Neural cell (in vitro differentiated cells): ENCODE measurements at regions not wholly inside any gene's neighbourhood (a gene's known extent, or its start where the extent isn't known, plus 50 kb on each side); places are given as distances from the start of the nearest gene placed in this dataset.

Source experiments
- H2AFZ ChIP-seq: fragments of 200-600, 300-800 bp; sonication (generic), shearing (Covaris generic); 2 replicates; pipeline ENCODE4 v1.6.0; 2014; ENCODE audit warnings: low read depth, mild to moderate bottlenecking, antibody characterized with exemption, low read length, moderate library complexity
- H3F3A ChIP-seq: fragments of 200-600 bp; shearing (Covaris generic); 2 replicates; pipeline ENCODE4 v1.6.1; 2016; ENCODE audit warnings: mild to moderate bottlenecking, moderate library complexity, mixed read lengths, antibody characterized with exemption, low read length; ENCODE audit not compliant: insufficient read depth, poor library complexity, severe bottlenecking
- H3K27ac ChIP-seq: fragments of 200-600, 300-800 bp; sonication (generic), shearing (Covaris generic); 2 replicates; pipeline ENCODE4 v1.5.1; 2014; ENCODE audit warnings: mild to moderate bottlenecking, low read length, moderate library complexity
- H3K27me3 ChIP-seq: fragments of 300-800, 200-600 bp; sonication (generic), shearing (Covaris generic); 2 replicates; pipeline ENCODE4 v1.6.0; 2014; ENCODE audit warnings: mild to moderate bottlenecking, low read depth, low read length, moderate library complexity; ENCODE audit not compliant: insufficient read depth
- H3K36me3 ChIP-seq: fragments of 300-800, 200-600 bp; sonication (generic), shearing (Covaris generic); 2 replicates; pipeline ENCODE4 v1.5.1; 2014; ENCODE audit warnings: mild to moderate bottlenecking, antibody characterized with exemption, low read length, moderate library complexity; ENCODE audit not compliant: insufficient read depth
- H3K4me2 ChIP-seq: fragments of 300-800, 200-600 bp; sonication (generic), shearing (Covaris generic); 2 replicates; pipeline ENCODE4 v1.6.0; 2014; ENCODE audit warnings: mild to moderate bottlenecking, low read length
- H3K4me3 ChIP-seq: fragments of 300-800, 200-600 bp; sonication (generic), shearing (Covaris generic); 2 replicates; pipeline ENCODE4 v1.5.1; 2014; ENCODE audit warnings: mild to moderate bottlenecking, low read length, moderate library complexity
- H3K79me2 ChIP-seq: fragments of 200-600 bp; shearing (Covaris generic); replicated peaks from 2 replicates; pipeline ENCODE4 v1.6.0; 2014; ENCODE audit warnings: mild to moderate bottlenecking, low read length, moderate library complexity; ENCODE audit not compliant: insufficient read depth
- H3K9ac ChIP-seq: fragments of 300-800, 200-600 bp; sonication (generic), shearing (Covaris generic); 2 replicates; pipeline ENCODE4 v1.6.1; 2016; ENCODE audit warnings: mild to moderate bottlenecking, low read length, mixed read lengths
- H3K9me2 ChIP-seq: fragments of 200-600 bp; shearing (Covaris generic); 2 replicates; pipeline ENCODE4 v1.6.1; 2016; ENCODE audit warnings: mild to moderate bottlenecking, low read length, mixed read lengths; ENCODE audit not compliant: insufficient read depth
- H3K9me3 ChIP-seq: fragments of 200-600, 300-800 bp; sonication (generic), shearing (Covaris generic); 2 replicates; pipeline ENCODE4 v1.6.1; 2016; ENCODE audit warnings: mild to moderate bottlenecking, mixed run types, low read length, moderate library complexity, mixed read lengths
- H4K20me1 ChIP-seq: fragments of 200-600 bp; shearing (Covaris generic); 2 replicates; pipeline ENCODE4 v1.6.1; 2016; ENCODE audit warnings: mild to moderate bottlenecking, mixed run types; ENCODE audit not compliant: insufficient read depth
- CTCF ChIP-seq: fragments of 450-650 bp; IDR thresholded peaks from 2 replicates; pipeline ENCODE4 v1.5.1; 2014; ENCODE audit warnings: antibody characterized with exemption, mild to moderate bottlenecking, moderate library complexity; ENCODE audit not compliant: poor library complexity, severe bottlenecking
- EP300 ChIP-seq: fragments of 450-650 bp; conservative IDR thresholded peaks from 2 replicates; pipeline ENCODE4 v1.6.1; 2014; ENCODE audit warnings: antibody characterized with exemption, mild to moderate bottlenecking, moderate library complexity; ENCODE audit not compliant: poor library complexity, severe bottlenecking
- EZH2 ChIP-seq: fragments of 200-600, 300-800 bp; shearing (Covaris generic), sonication (generic); IDR thresholded peaks from 2 replicates; pipeline ENCODE4 v1.6.1; 2014; ENCODE audit warnings: antibody characterized with exemption, low read length, borderline replicate concordance, mild to moderate bottlenecking; ENCODE audit not compliant: insufficient read depth, poor library complexity, severe bottlenecking
- MXI1 ChIP-seq: fragments of 450-650 bp; conservative IDR thresholded peaks from 2 replicates; pipeline ENCODE4 v1.6.1; 2014; ENCODE audit warnings: antibody characterized with exemption, mild to moderate bottlenecking; ENCODE audit not compliant: poor library complexity, severe bottlenecking
- POLR2AphosphoS5 ChIP-seq: IDR thresholded peaks from 2 replicates; pipeline ENCODE4 v1.6.1; 2012
- RAD21 ChIP-seq: fragments of 450-650 bp; conservative IDR thresholded peaks from 2 replicates; pipeline ENCODE4 v1.6.1; 2014; ENCODE audit warnings: antibody characterized with exemption, mild to moderate bottlenecking, moderate library complexity
- SMC3 ChIP-seq: fragments of 450-650 bp; conservative IDR thresholded peaks from 2 replicates; pipeline ENCODE4 v1.6.1; 2014; ENCODE audit warnings: antibody characterized with exemption, mild to moderate bottlenecking, moderate library complexity; ENCODE audit not compliant: poor library complexity
- TAF1 ChIP-seq: IDR thresholded peaks from 2 replicates; pipeline ENCODE4 v1.6.1; 2012; ENCODE audit warnings: low read depth
- TF ChIP-seq, protein P1 (sequence below): IDR thresholded peaks from 2 replicates; pipeline ENCODE4 v1.6.1; 2012; ENCODE audit warnings: borderline replicate concordance

- Histone ChIP-seq H3F3A (no peaks in the 10 kb centered on the region), H3K27me3 (no peaks in the 10 kb centered on the region), H3K36me3 (no peaks in the 10 kb centered on the region), H3K9me2 (no peaks in the 10 kb centered on the region), H3K79me2 (no peaks in the 10 kb centered on the region), H4K20me1 (no peaks in the 10 kb centered on the region), H3K4me2 (no peak overlapping the region), H3K9me3 (no peaks in the 10 kb centered on the region), H2AFZ (no peak overlapping the region), H3K9ac (no peak overlapping the region), H3K4me3 (no peak overlapping the region), H3K27ac (no peak overlapping the region)
- no peak for TF ChIP-seq SMC3
- TF ChIP-seq, protein P1, sequence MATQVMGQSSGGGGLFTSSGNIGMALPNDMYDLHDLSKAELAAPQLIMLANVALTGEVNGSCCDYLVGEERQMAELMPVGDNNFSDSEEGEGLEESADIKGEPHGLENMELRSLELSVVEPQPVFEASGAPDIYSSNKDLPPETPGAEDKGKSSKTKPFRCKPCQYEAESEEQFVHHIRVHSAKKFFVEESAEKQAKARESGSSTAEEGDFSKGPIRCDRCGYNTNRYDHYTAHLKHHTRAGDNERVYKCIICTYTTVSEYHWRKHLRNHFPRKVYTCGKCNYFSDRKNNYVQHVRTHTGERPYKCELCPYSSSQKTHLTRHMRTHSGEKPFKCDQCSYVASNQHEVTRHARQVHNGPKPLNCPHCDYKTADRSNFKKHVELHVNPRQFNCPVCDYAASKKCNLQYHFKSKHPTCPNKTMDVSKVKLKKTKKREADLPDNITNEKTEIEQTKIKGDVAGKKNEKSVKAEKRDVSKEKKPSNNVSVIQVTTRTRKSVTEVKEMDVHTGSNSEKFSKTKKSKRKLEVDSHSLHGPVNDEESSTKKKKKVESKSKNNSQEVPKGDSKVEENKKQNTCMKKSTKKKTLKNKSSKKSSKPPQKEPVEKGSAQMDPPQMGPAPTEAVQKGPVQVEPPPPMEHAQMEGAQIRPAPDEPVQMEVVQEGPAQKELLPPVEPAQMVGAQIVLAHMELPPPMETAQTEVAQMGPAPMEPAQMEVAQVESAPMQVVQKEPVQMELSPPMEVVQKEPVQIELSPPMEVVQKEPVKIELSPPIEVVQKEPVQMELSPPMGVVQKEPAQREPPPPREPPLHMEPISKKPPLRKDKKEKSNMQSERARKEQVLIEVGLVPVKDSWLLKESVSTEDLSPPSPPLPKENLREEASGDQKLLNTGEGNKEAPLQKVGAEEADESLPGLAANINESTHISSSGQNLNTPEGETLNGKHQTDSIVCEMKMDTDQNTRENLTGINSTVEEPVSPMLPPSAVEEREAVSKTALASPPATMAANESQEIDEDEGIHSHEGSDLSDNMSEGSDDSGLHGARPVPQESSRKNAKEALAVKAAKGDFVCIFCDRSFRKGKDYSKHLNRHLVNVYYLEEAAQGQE: no peak
- no peak for TF ChIP-seq CTCF
- no peak for TF ChIP-seq EP300
- TF ChIP-seq TAF1: no peak
- TF ChIP-seq EZH2: no peak
- no peak for TF ChIP-seq RAD21
- no peak for TF ChIP-seq POLR2AphosphoS5
- TF ChIP-seq MXI1: no peak
Measured at GRCh38 chr6:79423216-79423615, 114.0 kb downstream of the LCA5 start.

- H3K27ac ChIP-seq: no peak overlapping the region
- TF ChIP-seq EP300 (no peak), RAD21 (no peak), SMC3 (no peak), TAF1 (no peak), POLR2AphosphoS5 (no peak), EZH2 (no peak), MXI1 (no peak), CTCF (no peak)
- TF ChIP-seq, protein P1: no peak
- no peak overlapping the region for H3K4me3 ChIP-seq
- H3F3A ChIP-seq: no peaks in the 10 kb centered on the region
- H3K9me2 ChIP-seq: no peaks in the 10 kb centered on the region
- no peaks in the 10 kb centered on the region for H3K27me3 ChIP-seq
- no peak overlapping the region for H3K4me2 ChIP-seq
- no peaks in the 10 kb centered on the region for H3K9me3 ChIP-seq
- no peak overlapping the region for H3K9ac ChIP-seq
- no peak overlapping the region for H2AFZ ChIP-seq
- no peaks in the 10 kb centered on the region for H3K36me3 ChIP-seq
- H4K20me1 ChIP-seq: no peaks in the 10 kb centered on the region
- H3K79me2 ChIP-seq: no peaks in the 10 kb centered on the region
Measured at GRCh38 chr6:79422666-79423065, 114.6 kb downstream of the LCA5 start.
